Activated naive CD8-positive, alpha-beta T cell treated with anti-CD3 and anti-CD28 coated beads, Interleukin-2, amount 10 ng/mL, durations not matched to agents 7 days and 5 days (primary cell): ENCODE measurements at regions not wholly inside any gene's neighbourhood (a gene's known extent, or its start where the extent isn't known, plus 50 kb on each side); places are given as distances from the start of the nearest gene placed in this dataset.
A peak's percentile ranks its signal among the peaks of the same experiment; 100 is the strongest.

ENCODE experiments used
- ATAC-seq: fragments of 150-1000 bp; cut with Tn5 transposase; one replicate; pipeline ENCODE4 v1.10.0; 2021; ENCODE audit warnings: low read depth, moderate library complexity
- POLR2A ChIA-PET: fragments of 350-600 bp; sonication (Branson Sonifier 250); formaldehyde crosslinking; loops from one replicate; lab custom pipeline; 2021; ENCODE audit warnings: antibody characterized with exemption; lab: Charles Lee
- DNase-seq: peaks from one replicate; pipeline ENCODE4 v3.0.0; 2021
- H3K27ac Mint-ChIP-seq: one replicate; pipeline ENCODE4 v1.8.0; 2022; ENCODE audit warnings: mild to moderate bottlenecking, mixed read lengths
- H3K27me3 Mint-ChIP-seq: one replicate; pipeline ENCODE4 v1.8.0; 2022; ENCODE audit warnings: mild to moderate bottlenecking, moderate library complexity, mixed read lengths
- H3K36me3 Mint-ChIP-seq: one replicate; pipeline ENCODE4 v1.8.0; 2021; ENCODE audit warnings: mild to moderate bottlenecking, mixed read lengths
- H3K4me1 Mint-ChIP-seq: one replicate; pipeline ENCODE4 v1.8.0; 2021; ENCODE audit warnings: mixed read lengths
- H3K4me3 Mint-ChIP-seq: one replicate; pipeline ENCODE4 v1.8.0; 2022; ENCODE audit warnings: mild to moderate bottlenecking, moderate library complexity, mixed read lengths
- H3K9me3 Mint-ChIP-seq: one replicate; pipeline ENCODE4 v1.8.0; 2021; ENCODE audit warnings: mixed read lengths

GRCh38 chr3:56990641-56991015 lies 69.8 kb upstream of the SPATA12 start:
- Mint-ChIP-seq H3K27ac (no peak overlapping the region), H3K4me1 (peaks cover 20% of the 10 kb centered on the region), H3K4me3 (no peak overlapping the region), H3K9me3 (no peaks in the 10 kb centered on the region), H3K27me3 (peaks cover 18% of the 10 kb centered on the region), H3K36me3 (no peaks in the 10 kb centered on the region)
- DNase-seq, result no peak
- no peak for ATAC-seq
- POLR2A ChIA-PET, result interaction anchor here (0.8 to 6.0 kb wide), 2 partner anchors 190 to 287 kb away, joined by 3 to 35 read pairs; partner anchors contain the start of gene ARHGEF3

GRCh38 chr3:56989977-56990640 lies 70.4 kb upstream of the SPATA12 start:
- Mint-ChIP-seq H3K4me3 (no peak overlapping the region), H3K27me3 (peaks cover 18% of the 10 kb centered on the region), H3K36me3 (no peaks in the 10 kb centered on the region), H3K27ac (no peak overlapping the region), H3K4me1 (peaks cover 19% of the 10 kb centered on the region), H3K9me3 (no peaks in the 10 kb centered on the region)
- ATAC-seq (no peak), DNase-seq (no peak)
- POLR2A ChIA-PET, result interaction anchor here (0.8 to 6.0 kb wide), 3 partner anchors 189 to 288 kb away, joined by 3 to 35 read pairs (median 8); partner anchors contain the start of gene ARHGEF3

- peaks cover 21% of the 10 kb centered on the region for H3K4me1 Mint-ChIP-seq
- ATAC-seq, result no peak
- no peak overlapping the region for H3K27ac Mint-ChIP-seq
- H3K9me3 Mint-ChIP-seq, result no peaks in the 10 kb centered on the region
- H3K36me3 Mint-ChIP-seq, result no peaks in the 10 kb centered on the region
- peaks cover 18% of the 10 kb centered on the region for H3K27me3 Mint-ChIP-seq
- POLR2A ChIA-PET, result interaction anchor here (0.7 to 6.0 kb wide), 4 partner anchors 73 to 287 kb away, joined by 3 to 35 read pairs (median 6); partner anchors contain the start of gene ARHGEF3
- DNase-seq, result no peak
- no peak overlapping the region for H3K4me3 Mint-ChIP-seq
These were observed 71.1 kb upstream of the SPATA12 start for GRCh38 chr3:56989169-56989976.

GRCh38 chr3:56988458-56989168 lies 71.9 kb upstream of the SPATA12 start:
- POLR2A ChIA-PET, result interaction anchor here (0.7 to 6.0 kb wide), 4 partner anchors 72 to 286 kb away, joined by 3 to 35 read pairs (median 6); partner anchors contain the start of gene ARHGEF3
- Mint-ChIP-seq H3K9me3 (no peaks in the 10 kb centered on the region), H3K4me3 (no peak overlapping the region), H3K36me3 (no peaks in the 10 kb centered on the region), H3K27me3 (peaks cover 18% of the 10 kb centered on the region), H3K4me1 (peaks cover 21% of the 10 kb centered on the region), H3K27ac (no peak overlapping the region)
- DNase-seq (peak; percentile 64), ATAC-seq (peak; percentile 60)

GRCh38 chr3:56987238-56987895 lies 73.1 kb upstream of the SPATA12 start:
- POLR2A ChIA-PET, result interaction anchor here (0.7 to 6.0 kb wide), 4 partner anchors 66 to 285 kb away, joined by 3 to 35 read pairs (median 3); partner anchors contain the start of gene ARHGEF3
- ATAC-seq, result peak; percentile 40

GRCh38 chr3:56986347-56986746 lies 74.1 kb upstream of the SPATA12 start:
- Mint-ChIP-seq H3K9me3 (no peaks in the 10 kb centered on the region), H3K36me3 (no peaks in the 10 kb centered on the region), H3K4me3 (no peak overlapping the region), H3K27me3 (peaks cover 12% of the 10 kb centered on the region), H3K4me1 (peaks cover 26% of the 10 kb centered on the region), H3K27ac (peak overlapping the region; percentile 59)
- DNase-seq (no peak), ATAC-seq (peak; percentile 10)
- POLR2A ChIA-PET, result interaction anchor here (6.0 kb wide), 1 partner anchor 185 kb away, joined by 35 read pairs; the partner anchor contains the start of gene ARHGEF3

More at GRCh38 chr3:56987238-56987895, 73.1 kb upstream of the SPATA12 start:
- no peak for DNase-seq
- Mint-ChIP-seq H3K27ac (peak overlapping the region; percentile 54), H3K27me3 (peaks cover 18% of the 10 kb centered on the region), H3K4me1 (peaks cover 25% of the 10 kb centered on the region), H3K4me3 (no peak overlapping the region), H3K9me3 (no peaks in the 10 kb centered on the region), H3K36me3 (no peaks in the 10 kb centered on the region)

- POLR2A ChIA-PET, result interaction anchor here (6.0 kb wide), 1 partner anchor 185 kb away, joined by 35 read pairs; the partner anchor contains the start of gene ARHGEF3
- H3K9me3 Mint-ChIP-seq, result no peaks in the 10 kb centered on the region
- H3K27me3 Mint-ChIP-seq, result peaks cover 8% of the 10 kb centered on the region
- peak overlapping the region; percentile 59 for H3K27ac Mint-ChIP-seq
- peak; percentile 68 for ATAC-seq
- no peaks in the 10 kb centered on the region for H3K36me3 Mint-ChIP-seq
- peaks cover 30% of the 10 kb centered on the region for H3K4me1 Mint-ChIP-seq
- no peak for DNase-seq
- H3K4me3 Mint-ChIP-seq, result no peak overlapping the region
These were observed 74.6 kb upstream of the SPATA12 start for GRCh38 chr3:56985878-56986277.

- Mint-ChIP-seq H3K9me3 (no peaks in the 10 kb centered on the region), H3K27ac (peak overlapping the region; percentile 59), H3K27me3 (peaks cover 7% of the 10 kb centered on the region), H3K36me3 (no peaks in the 10 kb centered on the region), H3K4me1 (peaks cover 34% of the 10 kb centered on the region), H3K4me3 (peak overlapping the region; percentile 9)
- no peak for DNase-seq
- POLR2A ChIA-PET, result interaction anchor here (6.0 kb wide), 1 partner anchor 185 kb away, joined by 35 read pairs; the partner anchor contains the start of gene ARHGEF3
- ATAC-seq, result no peak
These were observed 75.0 kb upstream of the SPATA12 start for GRCh38 chr3:56985460-56985859.

- ATAC-seq (no peak), DNase-seq (no peak)
- Mint-ChIP-seq H3K27ac (no peak overlapping the region), H3K36me3 (no peaks in the 10 kb centered on the region), H3K27me3 (no peaks in the 10 kb centered on the region), H3K4me1 (peaks cover 39% of the 10 kb centered on the region), H3K4me3 (no peak overlapping the region), H3K9me3 (no peaks in the 10 kb centered on the region)
- POLR2A ChIA-PET, result interaction anchor here (0.6 kb wide), 1 partner anchor 75 kb away, joined by 7 read pairs; no protein-coding TSS in a partner anchor
These were observed 77.0 kb upstream of the SPATA12 start for GRCh38 chr3:56983427-56983826.

- Mint-ChIP-seq H3K9me3 (no peaks in the 10 kb centered on the region), H3K27me3 (no peaks in the 10 kb centered on the region), H3K36me3 (no peaks in the 10 kb centered on the region), H3K27ac (no peak overlapping the region), H3K4me3 (no peak overlapping the region), H3K4me1 (peaks cover 31% of the 10 kb centered on the region)
- POLR2A ChIA-PET, result interaction anchor here (0.7 to 1.1 kb wide), 6 partner anchors 8 to 299 kb away, joined by 3 to 4 read pairs (median 4); no protein-coding TSS in a partner anchor
- no peak for DNase-seq
- no peak for ATAC-seq
These were observed 78.8 kb upstream of the SPATA12 start for GRCh38 chr3:56981445-56982230.

GRCh38 chr3:56980798-56981390 lies 79.6 kb upstream of the SPATA12 start:
- Mint-ChIP-seq H3K4me1 (peaks cover 27% of the 10 kb centered on the region), H3K27ac (peak overlapping the region; percentile 64), H3K27me3 (no peaks in the 10 kb centered on the region), H3K4me3 (no peak overlapping the region), H3K36me3 (no peaks in the 10 kb centered on the region), H3K9me3 (no peaks in the 10 kb centered on the region)
- ATAC-seq (peak; percentile 91), DNase-seq (no peak)
- POLR2A ChIA-PET, result interaction anchor here (0.8 to 1.1 kb wide), 4 partner anchors 64 to 299 kb away, joined by 3 to 4 read pairs (median 4); no protein-coding TSS in a partner anchor
